Activated CD4-positive, alpha-beta T cell treated with anti-CD3 and anti-CD28 coated beads, Interleukin-2, amount 10 ng/mL, durations not matched to agents 7 days and 5 days (primary cell): ENCODE measurements at regions not wholly inside any gene's neighbourhood (a gene's known extent, or its start where the extent isn't known, plus 50 kb on each side); places are given as distances from the start of the nearest gene placed in this dataset.

Experiments
- CTCF ChIA-PET: fragments of 350-600 bp; sonication (Branson Sonifier 250); formaldehyde crosslinking; loops from one replicate; lab custom pipeline; 2021; ENCODE audit warnings: antibody characterized with exemption; lab: Charles Lee
- POLR2A ChIA-PET: fragments of 350-600 bp; sonication (Branson Sonifier 250); formaldehyde crosslinking; loops from one replicate; lab custom pipeline; 2021; ENCODE audit warnings: antibody characterized with exemption; lab: Charles Lee
- DNase-seq: peaks from one replicate; pipeline ENCODE4 v3.0.0-alpha.2; 2020
- H3K27ac Mint-ChIP-seq: one replicate; pipeline ENCODE4 v1.8.0; 2021; ENCODE audit warnings: mild to moderate bottlenecking, moderate library complexity, mixed read lengths
- H3K27me3 Mint-ChIP-seq: one replicate; pipeline ENCODE4 v1.8.0; 2021; ENCODE audit warnings: mixed read lengths
- H3K36me3 Mint-ChIP-seq: one replicate; pipeline ENCODE4 v1.8.0; 2021; ENCODE audit warnings: low read depth, mixed read lengths
- H3K4me1 Mint-ChIP-seq: one replicate; pipeline ENCODE4 v1.8.0; 2021; ENCODE audit warnings: mixed read lengths
- H3K4me3 Mint-ChIP-seq: one replicate; pipeline ENCODE4 v1.8.0; 2021; ENCODE audit warnings: mild to moderate bottlenecking, moderate library complexity, mixed read lengths
- H3K9me3 Mint-ChIP-seq: one replicate; pipeline ENCODE4 v1.8.0; 2021; ENCODE audit warnings: mixed read lengths

DNA sequence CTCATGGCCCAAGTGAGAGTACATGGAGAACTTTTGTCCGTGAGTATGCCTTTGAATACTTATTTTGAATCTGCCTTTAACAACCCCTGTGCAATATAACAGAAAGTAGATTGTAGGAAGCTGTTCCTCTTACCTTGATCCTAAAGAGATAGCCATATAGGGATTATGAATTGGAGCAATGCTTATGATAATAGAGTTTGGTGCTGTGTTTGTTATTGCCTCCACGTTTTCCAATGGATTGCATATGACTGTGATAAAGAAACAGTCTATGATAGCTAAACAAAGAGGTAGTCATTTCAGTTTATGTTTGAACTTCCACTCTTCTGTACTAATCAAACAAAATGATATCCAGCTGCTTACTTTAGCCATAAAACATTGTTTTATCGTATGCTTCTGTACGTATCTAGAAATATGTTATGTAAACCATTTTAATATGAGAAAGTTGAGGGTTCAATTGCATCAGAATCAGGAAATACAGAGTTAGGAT is 199.6 kb upstream of the RGMB start:
- Mint-ChIP-seq H3K27me3 (no peaks in the 10 kb centered on the region), H3K4me1 (no peaks in the 10 kb centered on the region), H3K9me3 (peaks cover 2% of the 10 kb centered on the region), H3K36me3 (no peaks in the 10 kb centered on the region), H3K4me3 (no peak overlapping the region), H3K27ac (no peak overlapping the region)
- POLR2A ChIA-PET, result no interaction called here
- DNase-seq, result no peak
- CTCF ChIA-PET, result no interaction called here

- Mint-ChIP-seq H3K27ac (no peak overlapping the region), H3K9me3 (peaks cover 2% of the 10 kb centered on the region), H3K27me3 (no peaks in the 10 kb centered on the region), H3K4me1 (no peaks in the 10 kb centered on the region), H3K4me3 (no peak overlapping the region), H3K36me3 (no peaks in the 10 kb centered on the region)
- DNase-seq, result no peak
- ChIA-PET CTCF (no interaction called here), POLR2A (no interaction called here)
These were observed 197.2 kb upstream of the RGMB start for GRCh38 chr5:98576275-98576674.

DNA sequence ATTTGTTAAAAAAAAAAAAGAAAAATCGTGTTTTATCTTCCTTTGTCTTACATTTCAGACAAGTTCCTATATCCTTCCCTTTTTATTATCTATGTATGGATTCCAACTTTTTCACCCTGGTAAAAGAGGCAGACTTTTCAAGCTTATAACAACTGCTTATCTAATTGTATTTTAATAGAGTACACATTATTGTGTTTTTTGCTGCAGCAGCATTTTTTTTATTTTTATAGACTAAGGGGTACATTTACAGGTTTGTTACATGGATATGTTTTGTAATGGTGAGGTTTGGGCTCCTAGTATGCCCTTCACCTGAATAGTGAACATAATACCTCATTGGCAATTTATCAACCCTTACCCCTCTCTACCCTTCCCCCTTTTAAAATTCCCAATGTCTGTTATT is 195.0 kb upstream of the RGMB start:
- Mint-ChIP-seq H3K4me3 (no peak overlapping the region), H3K27ac (no peak overlapping the region), H3K4me1 (no peaks in the 10 kb centered on the region), H3K27me3 (no peaks in the 10 kb centered on the region), H3K9me3 (no peaks in the 10 kb centered on the region), H3K36me3 (no peaks in the 10 kb centered on the region)
- ChIA-PET CTCF (no interaction called here), POLR2A (no interaction called here)
- no peak for DNase-seq

GRCh38 chr5:98581112-98581997 is 192.1 kb upstream of the RGMB start:
- H3K27ac Mint-ChIP-seq, result no peak overlapping the region
- no peak for DNase-seq
- no peaks in the 10 kb centered on the region for H3K36me3 Mint-ChIP-seq
- no peaks in the 10 kb centered on the region for H3K9me3 Mint-ChIP-seq
- ChIA-PET POLR2A (no interaction called here), CTCF (interaction anchor here (1.1 kb wide), 1 partner anchor 12 kb away, joined by 4 read pairs; no protein-coding TSS in a partner anchor)
- no peak overlapping the region for H3K4me3 Mint-ChIP-seq
- no peaks in the 10 kb centered on the region for H3K4me1 Mint-ChIP-seq
- H3K27me3 Mint-ChIP-seq, result no peaks in the 10 kb centered on the region

DNA sequence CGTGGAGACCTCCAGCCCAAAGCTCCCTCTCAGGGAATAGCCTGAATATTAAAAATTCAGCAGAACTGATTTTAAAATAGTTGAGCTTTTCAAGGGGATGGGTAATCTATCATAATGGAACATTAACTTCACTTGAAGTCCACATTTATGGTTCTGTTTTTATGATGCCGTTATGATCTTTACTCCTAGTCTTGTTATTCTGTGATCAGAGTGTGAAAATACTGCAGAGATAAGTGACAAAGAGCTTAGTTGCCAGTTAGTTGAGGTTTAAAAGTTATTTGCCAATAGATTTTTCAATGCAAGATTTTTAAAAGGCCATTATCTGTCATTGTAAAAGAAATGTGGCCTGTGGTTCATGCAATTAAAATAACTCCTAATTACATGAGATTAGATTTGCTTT is 189.9 kb upstream of the RGMB start:
- no peaks in the 10 kb centered on the region for H3K4me1 Mint-ChIP-seq
- CTCF ChIA-PET, result no interaction called here
- H3K36me3 Mint-ChIP-seq, result no peaks in the 10 kb centered on the region
- H3K9me3 Mint-ChIP-seq, result no peaks in the 10 kb centered on the region
- H3K27ac Mint-ChIP-seq, result no peak overlapping the region
- no peak overlapping the region for H3K4me3 Mint-ChIP-seq
- no peak for DNase-seq
- POLR2A ChIA-PET, result no interaction called here
- no peaks in the 10 kb centered on the region for H3K27me3 Mint-ChIP-seq

- no peaks in the 10 kb centered on the region for H3K27me3 Mint-ChIP-seq
- H3K36me3 Mint-ChIP-seq, result no peaks in the 10 kb centered on the region
- CTCF ChIA-PET, result no interaction called here
- H3K9me3 Mint-ChIP-seq, result no peaks in the 10 kb centered on the region
- no peak overlapping the region for H3K4me3 Mint-ChIP-seq
- no peak for DNase-seq
- H3K4me1 Mint-ChIP-seq, result no peaks in the 10 kb centered on the region
- POLR2A ChIA-PET, result no interaction called here
- no peak overlapping the region for H3K27ac Mint-ChIP-seq
These were observed 187.7 kb upstream of the RGMB start for GRCh38 chr5:98585661-98586310.

- H3K9me3 Mint-ChIP-seq, result no peaks in the 10 kb centered on the region
- H3K27ac Mint-ChIP-seq, result no peak overlapping the region
- H3K4me3 Mint-ChIP-seq, result no peak overlapping the region
- no peaks in the 10 kb centered on the region for H3K27me3 Mint-ChIP-seq
- no peaks in the 10 kb centered on the region for H3K4me1 Mint-ChIP-seq
- ChIA-PET POLR2A (no interaction called here), CTCF (no interaction called here)
- DNase-seq, result no peak
- H3K36me3 Mint-ChIP-seq, result no peaks in the 10 kb centered on the region
These were observed 186.9 kb upstream of the RGMB start for GRCh38 chr5:98586581-98586980.

- Mint-ChIP-seq H3K36me3 (no peaks in the 10 kb centered on the region), H3K4me3 (no peak overlapping the region), H3K4me1 (no peaks in the 10 kb centered on the region), H3K27ac (no peak overlapping the region), H3K9me3 (no peaks in the 10 kb centered on the region), H3K27me3 (no peaks in the 10 kb centered on the region)
- ChIA-PET POLR2A (no interaction called here), CTCF (no interaction called here)
- DNase-seq, result no peak
These were observed 186.3 kb upstream of the RGMB start for GRCh38 chr5:98587166-98587565.

DNA sequence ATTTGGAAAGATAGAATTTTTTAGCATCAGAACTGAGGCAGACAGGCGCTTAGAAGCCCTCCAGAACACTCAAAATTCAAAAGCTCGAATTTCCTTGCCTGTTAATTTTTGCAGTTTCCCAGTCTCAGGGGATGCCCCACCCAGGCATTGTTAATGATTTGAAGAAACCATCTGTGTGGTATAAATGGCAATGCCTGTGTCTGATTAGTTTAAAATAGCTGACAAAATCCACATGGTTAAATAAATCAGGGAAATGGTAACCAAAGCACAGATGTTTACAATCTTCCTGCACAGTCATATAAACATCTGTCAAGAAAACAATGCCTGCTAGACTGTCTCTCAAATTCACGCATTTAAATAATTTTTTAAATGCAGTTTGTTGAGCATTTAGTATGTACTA is 185.2 kb upstream of the RGMB start:
- no peaks in the 10 kb centered on the region for H3K9me3 Mint-ChIP-seq
- ChIA-PET CTCF (no interaction called here), POLR2A (no interaction called here)
- no peak for DNase-seq
- H3K27ac Mint-ChIP-seq, result no peak overlapping the region
- H3K36me3 Mint-ChIP-seq, result no peaks in the 10 kb centered on the region
- no peak overlapping the region for H3K4me3 Mint-ChIP-seq
- H3K4me1 Mint-ChIP-seq, result no peaks in the 10 kb centered on the region
- H3K27me3 Mint-ChIP-seq, result no peaks in the 10 kb centered on the region

DNA sequence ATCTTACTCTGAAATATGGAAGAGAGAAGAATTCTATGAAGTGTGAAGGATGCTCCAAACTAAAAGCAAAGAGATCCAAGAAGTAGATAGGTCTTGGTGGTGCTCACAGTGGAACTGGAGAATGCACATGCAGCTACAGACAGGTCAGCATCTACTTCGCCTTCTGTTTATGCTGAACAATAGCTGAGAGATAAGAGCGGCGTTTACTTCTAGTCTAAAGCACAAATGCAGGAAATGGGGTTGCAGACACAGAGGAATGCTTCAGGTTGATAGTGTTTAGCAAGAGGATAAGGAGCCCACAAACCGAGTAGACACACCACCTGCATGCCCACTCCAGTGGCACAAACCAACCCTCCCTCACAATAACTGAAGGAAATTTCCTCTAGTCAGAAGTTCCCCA is 180.0 kb upstream of the RGMB start:
- POLR2A ChIA-PET, result no interaction called here
- no peak overlapping the region for H3K27ac Mint-ChIP-seq
- H3K9me3 Mint-ChIP-seq, result no peaks in the 10 kb centered on the region
- no peaks in the 10 kb centered on the region for H3K27me3 Mint-ChIP-seq
- CTCF ChIA-PET, result no interaction called here
- DNase-seq, result no peak
- H3K4me3 Mint-ChIP-seq, result no peak overlapping the region
- no peaks in the 10 kb centered on the region for H3K36me3 Mint-ChIP-seq
- H3K4me1 Mint-ChIP-seq, result no peaks in the 10 kb centered on the region

GRCh38 chr5:98594098-98594497 is 179.4 kb upstream of the RGMB start:
- Mint-ChIP-seq H3K27me3 (no peaks in the 10 kb centered on the region), H3K27ac (no peak overlapping the region), H3K4me1 (no peaks in the 10 kb centered on the region), H3K9me3 (no peaks in the 10 kb centered on the region), H3K4me3 (no peak overlapping the region), H3K36me3 (no peaks in the 10 kb centered on the region)
- POLR2A ChIA-PET, result no interaction called here
- no peak for DNase-seq
- CTCF ChIA-PET, result no interaction called here

- H3K27ac Mint-ChIP-seq, result no peak overlapping the region
- H3K4me3 Mint-ChIP-seq, result no peak overlapping the region
- ChIA-PET CTCF (no interaction called here), POLR2A (no interaction called here)
- no peaks in the 10 kb centered on the region for H3K36me3 Mint-ChIP-seq
- no peak for DNase-seq
- no peaks in the 10 kb centered on the region for H3K27me3 Mint-ChIP-seq
- H3K9me3 Mint-ChIP-seq, result peaks cover 4% of the 10 kb centered on the region
- H3K4me1 Mint-ChIP-seq, result no peaks in the 10 kb centered on the region
These were observed 174.4 kb upstream of the RGMB start for GRCh38 chr5:98599016-98599415.

DNA sequence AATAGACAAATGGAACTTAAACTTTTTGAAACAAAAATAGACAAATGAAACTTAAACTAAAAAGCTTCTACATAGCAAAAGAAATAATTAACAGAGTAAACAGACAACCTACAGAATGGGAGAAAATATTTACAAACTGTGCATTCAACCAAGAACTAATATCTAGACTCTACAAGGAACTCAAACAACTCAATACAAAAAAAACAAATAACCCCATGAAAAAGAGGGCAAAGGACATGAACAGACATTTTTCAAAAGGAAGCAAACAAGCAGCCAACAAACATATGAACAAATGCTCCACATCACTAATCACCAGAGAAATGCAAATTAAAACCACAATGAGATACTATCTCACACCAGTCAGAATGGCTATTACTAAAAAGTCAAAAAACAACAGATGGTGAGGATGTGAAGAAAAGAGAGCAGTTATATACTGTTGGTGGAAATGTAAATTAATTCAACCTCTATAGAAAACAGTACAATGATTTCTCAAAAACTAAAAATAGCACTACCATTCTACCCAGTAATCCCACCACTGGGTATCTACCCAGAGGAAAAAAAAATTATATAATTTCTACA is 170.8 kb upstream of the RGMB start:
- no peak for DNase-seq
- no peaks in the 10 kb centered on the region for H3K36me3 Mint-ChIP-seq
- ChIA-PET CTCF (no interaction called here), POLR2A (no interaction called here)
- no peak overlapping the region for H3K4me3 Mint-ChIP-seq
- peaks cover 4% of the 10 kb centered on the region for H3K9me3 Mint-ChIP-seq
- no peak overlapping the region for H3K27ac Mint-ChIP-seq
- H3K27me3 Mint-ChIP-seq, result no peaks in the 10 kb centered on the region
- H3K4me1 Mint-ChIP-seq, result no peaks in the 10 kb centered on the region
